ENCODE measurements at regions not wholly inside any gene's neighbourhood (a gene's known extent, or its start where the extent isn't known, plus 50 kb on each side); places are given as distances from the start of the nearest gene placed in this dataset.

DNA sequence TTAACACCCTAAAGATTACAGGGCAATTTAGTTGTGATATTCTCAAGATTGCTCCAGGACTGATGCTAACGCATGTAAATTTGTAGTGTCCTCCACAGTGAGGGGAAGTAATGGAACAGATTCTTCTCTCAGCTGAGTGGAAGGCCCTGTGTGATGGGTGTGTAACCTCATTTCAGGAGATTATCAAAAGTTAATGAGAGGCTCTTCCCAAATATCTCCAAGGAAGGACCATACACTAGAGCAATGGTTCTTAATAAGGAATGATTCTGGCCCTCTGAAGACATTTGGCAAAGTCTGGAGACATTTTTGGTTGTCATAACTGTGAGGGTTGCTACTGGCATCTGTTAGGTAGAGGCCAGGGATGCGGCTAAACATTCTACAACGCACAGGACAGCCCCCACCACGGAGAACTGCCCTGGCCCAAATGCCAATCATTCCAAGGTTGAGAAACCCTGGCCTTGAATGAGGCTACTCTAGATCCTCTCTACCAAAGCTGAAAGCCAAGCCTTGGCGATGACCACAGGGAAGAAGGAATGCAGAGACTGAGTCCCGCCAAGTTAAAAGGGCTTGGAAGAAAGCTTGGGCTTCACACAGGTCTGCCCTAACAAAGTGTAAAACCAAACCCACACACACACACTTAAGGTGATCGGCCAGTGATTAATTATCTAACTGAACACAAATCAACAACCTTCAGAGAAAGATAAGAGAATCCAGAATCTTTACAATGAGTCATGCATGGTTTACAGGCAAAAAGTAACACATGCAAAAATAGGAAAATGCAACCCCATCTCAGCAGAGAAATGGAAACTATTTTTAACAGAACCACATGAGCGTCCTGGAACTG, 135.8 kb downstream of the SYF2 start:
- Mint-ChIP-seq H3K27me3 (no peaks in the 10 kb centered on the region), H3K27ac (no peak overlapping the region), H3K4me3 (no peak overlapping the region), H3K9me3 (no peaks in the 10 kb centered on the region), H3K36me3 (ENCODE audit: low read depth) (no peaks in the 10 kb centered on the region), H3K4me1 (peaks cover 44% of the 10 kb centered on the region)
- ChIA-PET POLR2A (no interaction called here), CTCF (interaction anchor here (2.1 kb wide), 1 partner anchor 170 kb away, joined by 4 read pairs; no protein-coding TSS in a partner anchor)
- intact Hi-C loops (cut with micrococcal nuclease) = no loop called here
- DNase-seq = no peak
- TF ChIP-seq, protein P1, sequence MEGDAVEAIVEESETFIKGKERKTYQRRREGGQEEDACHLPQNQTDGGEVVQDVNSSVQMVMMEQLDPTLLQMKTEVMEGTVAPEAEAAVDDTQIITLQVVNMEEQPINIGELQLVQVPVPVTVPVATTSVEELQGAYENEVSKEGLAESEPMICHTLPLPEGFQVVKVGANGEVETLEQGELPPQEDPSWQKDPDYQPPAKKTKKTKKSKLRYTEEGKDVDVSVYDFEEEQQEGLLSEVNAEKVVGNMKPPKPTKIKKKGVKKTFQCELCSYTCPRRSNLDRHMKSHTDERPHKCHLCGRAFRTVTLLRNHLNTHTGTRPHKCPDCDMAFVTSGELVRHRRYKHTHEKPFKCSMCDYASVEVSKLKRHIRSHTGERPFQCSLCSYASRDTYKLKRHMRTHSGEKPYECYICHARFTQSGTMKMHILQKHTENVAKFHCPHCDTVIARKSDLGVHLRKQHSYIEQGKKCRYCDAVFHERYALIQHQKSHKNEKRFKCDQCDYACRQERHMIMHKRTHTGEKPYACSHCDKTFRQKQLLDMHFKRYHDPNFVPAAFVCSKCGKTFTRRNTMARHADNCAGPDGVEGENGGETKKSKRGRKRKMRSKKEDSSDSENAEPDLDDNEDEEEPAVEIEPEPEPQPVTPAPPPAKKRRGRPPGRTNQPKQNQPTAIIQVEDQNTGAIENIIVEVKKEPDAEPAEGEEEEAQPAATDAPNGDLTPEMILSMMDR (IDR thresholded peaks at IDR 0.05) = no peak
- ATAC-seq (ENCODE audit: low read depth) = no peak

DNA sequence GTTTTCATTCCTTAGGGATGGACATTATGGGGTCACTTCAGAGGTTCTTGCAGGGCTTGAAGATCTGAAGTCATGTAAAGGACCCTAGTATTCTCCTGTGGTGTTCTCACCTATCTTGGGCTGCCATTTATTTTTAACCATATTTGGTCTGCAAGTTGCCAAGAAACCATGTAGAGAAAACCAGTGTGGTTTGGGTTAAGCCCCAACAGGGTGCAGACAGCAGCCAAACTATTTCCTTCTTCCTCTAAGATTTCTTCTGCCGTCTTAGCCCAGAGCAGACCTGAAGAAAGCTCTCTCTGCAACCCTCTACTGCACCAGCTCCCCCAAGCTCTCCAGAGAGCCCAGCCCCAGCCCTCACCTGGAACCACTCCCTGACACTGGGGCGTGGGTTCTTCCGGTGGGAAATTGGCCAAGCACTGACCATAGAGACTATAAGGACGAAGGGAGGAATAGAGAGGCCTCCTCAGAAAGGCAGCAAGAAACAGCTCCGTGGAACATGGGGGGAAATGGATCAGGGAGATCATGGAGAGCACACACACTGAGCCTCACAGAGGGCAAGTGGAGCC, 136.6 kb downstream of the SYF2 start:
- Mint-ChIP-seq H3K4me1 (peaks cover 37% of the 10 kb centered on the region), H3K9me3 (no peaks in the 10 kb centered on the region), H3K27ac (no peak overlapping the region), H3K4me3 (no peak overlapping the region), H3K27me3 (no peaks in the 10 kb centered on the region), H3K36me3 (ENCODE audit: low read depth) (no peaks in the 10 kb centered on the region)
- intact Hi-C loops (cut with micrococcal nuclease) = no loop called here
- ATAC-seq (ENCODE audit: low read depth) = no peak
- TF ChIP-seq, protein P1 (IDR thresholded peaks at IDR 0.05) = no peak
- ChIA-PET POLR2A (no interaction called here), CTCF (interaction anchor here (2.1 kb wide), 1 partner anchor 169 kb away, joined by 4 read pairs; no protein-coding TSS in a partner anchor)
- no peak for DNase-seq

DNA sequence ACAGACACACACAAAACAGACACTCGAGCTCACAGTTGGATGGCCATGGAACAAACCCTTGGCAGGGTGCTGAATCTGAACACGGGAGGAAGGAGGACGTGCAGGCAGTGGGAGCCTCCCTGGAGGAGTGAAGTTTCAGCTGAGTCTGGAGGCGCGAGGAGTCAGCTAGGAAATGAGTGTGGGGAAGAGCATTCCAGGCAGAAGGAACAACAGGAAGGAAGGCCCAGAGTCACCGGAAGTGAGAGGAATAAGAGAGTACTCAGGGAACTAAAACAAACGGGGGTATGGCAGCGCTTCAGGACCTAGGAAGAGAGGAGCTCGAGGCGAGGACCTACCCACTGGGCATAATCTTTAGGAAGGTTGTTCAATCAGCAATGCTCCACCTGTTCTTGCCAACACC, 137.3 kb downstream of the SYF2 start:
- TF ChIP-seq, protein P1 (IDR thresholded peaks at IDR 0.05) = no peak
- Mint-ChIP-seq H3K4me1 (peaks cover 29% of the 10 kb centered on the region), H3K36me3 (ENCODE audit: low read depth) (no peaks in the 10 kb centered on the region), H3K4me3 (no peak overlapping the region), H3K9me3 (no peaks in the 10 kb centered on the region), H3K27me3 (no peaks in the 10 kb centered on the region), H3K27ac (no peak overlapping the region)
- ATAC-seq (ENCODE audit: low read depth) (no peak), DNase-seq (no peak)
- ChIA-PET POLR2A (no interaction called here), CTCF (no interaction called here)
- intact Hi-C loops (cut with micrococcal nuclease) = no loop called here

DNA sequence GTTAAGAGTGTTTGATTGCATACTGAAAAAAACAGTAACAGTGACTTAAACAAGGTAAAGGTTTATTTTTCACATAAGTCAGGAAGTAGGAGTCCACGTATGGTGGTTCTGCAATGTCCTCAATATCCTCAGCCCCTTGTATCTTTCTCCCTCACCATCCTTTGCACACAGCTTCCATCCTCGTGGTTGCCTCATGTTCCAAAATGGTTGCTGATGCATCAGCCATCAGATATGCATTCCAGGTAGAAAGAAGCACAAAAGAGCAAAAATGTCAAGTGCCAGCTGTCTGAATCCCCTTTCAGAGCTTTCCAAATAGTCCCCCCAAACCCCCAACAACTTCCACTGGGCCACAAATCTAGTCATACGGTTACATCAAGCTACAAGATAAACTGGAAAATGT, 138.1 kb downstream of the SYF2 start:
- Mint-ChIP-seq H3K27me3 (no peaks in the 10 kb centered on the region), H3K36me3 (ENCODE audit: low read depth) (no peaks in the 10 kb centered on the region), H3K27ac (no peak overlapping the region), H3K4me3 (no peak overlapping the region), H3K4me1 (peaks cover 22% of the 10 kb centered on the region), H3K9me3 (no peaks in the 10 kb centered on the region)
- ATAC-seq (ENCODE audit: low read depth) (no peak), DNase-seq (no peak)
- ChIA-PET POLR2A (no interaction called here), CTCF (no interaction called here)
- intact Hi-C loops (cut with micrococcal nuclease) = no loop called here
- TF ChIP-seq, protein P1 (IDR thresholded peaks at IDR 0.05) = no peak

DNA sequence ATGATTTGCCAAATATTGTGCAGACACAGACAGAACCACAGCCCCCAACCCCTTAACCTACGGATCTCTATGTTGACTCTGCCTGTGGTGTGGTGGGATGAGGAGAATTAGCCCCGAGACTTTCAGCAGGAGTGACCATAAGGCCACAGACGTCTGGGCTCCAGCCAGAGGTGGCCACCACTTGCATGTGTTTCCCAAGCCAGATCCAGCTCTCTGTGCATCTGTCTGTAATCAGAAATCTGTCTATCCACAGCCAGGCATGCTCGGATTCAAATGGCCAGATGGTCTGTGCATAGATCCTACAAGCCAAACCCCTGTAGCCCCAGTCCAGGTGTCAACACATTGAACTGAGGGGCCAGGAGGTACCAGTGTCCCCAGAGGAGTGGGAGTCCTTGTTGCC, 140.6 kb downstream of the SYF2 start:
- H3K36me3 Mint-ChIP-seq (ENCODE audit: low read depth) = no peaks in the 10 kb centered on the region
- H3K9me3 Mint-ChIP-seq = no peaks in the 10 kb centered on the region
- TF ChIP-seq, protein P1 (IDR thresholded peaks at IDR 0.05) = no peak
- no peak for ATAC-seq (ENCODE audit: low read depth)
- intact Hi-C loops (cut with micrococcal nuclease) = no loop called here
- CTCF ChIA-PET = no interaction called here
- POLR2A ChIA-PET = interaction anchor here (0.7 kb wide), 1 partner anchor 16 kb away, joined by 12 read pairs; no protein-coding TSS in a partner anchor
- H3K27me3 Mint-ChIP-seq = no peaks in the 10 kb centered on the region
- H3K4me1 Mint-ChIP-seq = peaks cover 17% of the 10 kb centered on the region
- no peak overlapping the region for H3K4me3 Mint-ChIP-seq
- H3K27ac Mint-ChIP-seq = no peak overlapping the region
- no peak for DNase-seq

Measured in activated B cell treated with CpG ODN at 0.5 μM for 24 hours (primary cell).